Smooth muscle cell (in vitro differentiated cells): ENCODE measurements at regions not wholly inside any gene's neighbourhood (a gene's known extent, or its start where the extent isn't known, plus 50 kb on each side); places are given as distances from the start of the nearest gene placed in this dataset.
A peak's percentile ranks its signal among the peaks of the same experiment; 100 is the strongest.

Experiments
- DNase-seq: peaks from one replicate; lab custom pipeline; 2025; ENCODE audit not compliant: unreplicated experiment; lab: John Stamatoyannopoulos, UW
- H2AFZ ChIP-seq: fragments of 200-600 bp; sonication (generic); 2 replicates; pipeline ENCODE4 v1.6.0; 2016; ENCODE audit warnings: antibody characterized with exemption, low read depth, mild to moderate bottlenecking
- H3F3A ChIP-seq: fragments of 200-600 bp; sonication (generic); 2 replicates; pipeline ENCODE4 v1.6.0; 2017; ENCODE audit warnings: antibody characterized with exemption, low read depth
- H3K27ac ChIP-seq: fragments of 200-600 bp; sonication (generic); 2 replicates; pipeline ENCODE4 v1.5.1; 2016; ENCODE audit warnings: low read depth, mild to moderate bottlenecking
- H3K27me3 ChIP-seq: fragments of 200-600 bp; sonication (generic); 2 replicates; pipeline ENCODE4 v1.6.1; 2016; ENCODE audit warnings: low read depth, mild to moderate bottlenecking
- H3K36me3 ChIP-seq: fragments of 200-600 bp; sonication (generic); 2 replicates; pipeline ENCODE4 v1.5.1; 2016; ENCODE audit warnings: low read depth
- H3K4me1 ChIP-seq: fragments of 200-600 bp; sonication (generic); 2 replicates; pipeline ENCODE4 v1.5.1; 2016; ENCODE audit warnings: low read depth
- H3K4me2 ChIP-seq: fragments of 200-600 bp; sonication (generic); 2 replicates; pipeline ENCODE4 v1.6.0; 2016; ENCODE audit warnings: mild to moderate bottlenecking
- H3K4me3 ChIP-seq: fragments of 200-600 bp; sonication (generic); 2 replicates; pipeline ENCODE4 v1.5.1; 2016; ENCODE audit warnings: mild to moderate bottlenecking
- H3K79me2 ChIP-seq: fragments of 200-600 bp; sonication (generic); 2 replicates; pipeline ENCODE4 v1.6.0; 2016; ENCODE audit warnings: low read depth, mild to moderate bottlenecking
- H3K9ac ChIP-seq: fragments of 200-600 bp; sonication (generic); 2 replicates; pipeline ENCODE4 v1.6.0; 2016; ENCODE audit warnings: low read depth
- H3K9me3 ChIP-seq: fragments of 200-600 bp; sonication (generic); replicated peaks from 2 replicates; pipeline ENCODE4 v1.5.1; 2016; ENCODE audit warnings: low read depth
- H4K20me1 ChIP-seq: fragments of 200-600 bp; sonication (generic); 2 replicates; pipeline ENCODE4 v1.6.0; 2016; ENCODE audit warnings: low read depth
- CTCF ChIP-seq: fragments of 200-600 bp; sonication (generic); IDR thresholded peaks from 2 replicates; pipeline ENCODE4 v1.5.1; 2017; ENCODE audit warnings: borderline replicate concordance, mild to moderate bottlenecking, antibody characterized with exemption; ENCODE audit not compliant: insufficient read depth, poor library complexity, severe bottlenecking
- WGBS: methylation state at CpG from one replicate; pipeline ENCODE4 v1.1.7; 2016; ENCODE audit warnings: low lambda C conversion rate; 5-methylcytosine and 5-hydroxymethylcytosine counted together

DNA sequence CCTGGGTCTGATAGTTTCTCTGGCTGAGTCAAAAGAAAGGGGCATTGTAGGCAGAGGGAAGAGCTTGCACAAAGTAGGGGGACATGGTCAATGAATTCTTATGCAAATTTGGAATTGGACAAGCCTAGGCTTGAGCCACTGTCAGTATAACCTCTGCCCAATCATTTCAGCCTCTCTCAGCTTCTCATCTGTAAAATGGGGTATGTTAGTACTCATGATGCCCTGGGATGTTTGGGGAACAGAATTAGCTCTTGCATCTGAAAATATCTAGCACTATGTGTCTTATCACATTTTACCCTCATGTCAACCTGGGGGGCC lies 148.6 kb downstream of the DHX35 start:
- no peak for TF ChIP-seq CTCF
- H3K4me2 ChIP-seq, result no peak overlapping the region
- no peak overlapping the region for H3K9ac ChIP-seq
- no peak for DNase-seq
- peaks cover 11% of the 10 kb centered on the region for H3K4me1 ChIP-seq
- no peaks in the 10 kb centered on the region for H3K79me2 ChIP-seq
- H3K36me3 ChIP-seq, result no peaks in the 10 kb centered on the region
- no peak overlapping the region for H3K27ac ChIP-seq
- no peak overlapping the region for H3K4me3 ChIP-seq
- H3K9me3 ChIP-seq, result no peaks in the 10 kb centered on the region
- peaks cover 12% of the 10 kb centered on the region for H3K27me3 ChIP-seq
- H4K20me1 ChIP-seq, result no peaks in the 10 kb centered on the region
- no peaks in the 10 kb centered on the region for H3F3A ChIP-seq
- H2AFZ ChIP-seq, result no peak overlapping the region

- WGBS, result 66% methylated on average over 10 of the region's 10 CpGs
- no peak for TF ChIP-seq CTCF
- Histone ChIP-seq H3K9me3 (no peaks in the 10 kb centered on the region), H3K4me2 (no peak overlapping the region), H3K4me3 (no peak overlapping the region), H3K9ac (no peak overlapping the region), H4K20me1 (no peaks in the 10 kb centered on the region), H2AFZ (no peak overlapping the region), H3K79me2 (no peaks in the 10 kb centered on the region), H3K27ac (no peak overlapping the region), H3K36me3 (no peaks in the 10 kb centered on the region), H3K4me1 (peaks cover 11% of the 10 kb centered on the region), H3F3A (no peaks in the 10 kb centered on the region), H3K27me3 (peaks cover 12% of the 10 kb centered on the region)
- DNase-seq, result no peak
Observed at GRCh38 chr20:39109933-39110818, 148.0 kb downstream of the DHX35 start.

GRCh38 chr20:39108746-39109145 lies 146.6 kb downstream of the DHX35 start:
- Histone ChIP-seq H3K9ac (no peak overlapping the region), H3K4me3 (no peak overlapping the region), H2AFZ (no peak overlapping the region), H3K9me3 (no peaks in the 10 kb centered on the region), H3K79me2 (no peaks in the 10 kb centered on the region), H3F3A (no peaks in the 10 kb centered on the region), H3K36me3 (no peaks in the 10 kb centered on the region), H3K4me2 (peak overlapping the region; percentile 16), H3K27me3 (peaks cover 16% of the 10 kb centered on the region), H3K27ac (no peak overlapping the region), H4K20me1 (no peaks in the 10 kb centered on the region), H3K4me1 (peaks cover 11% of the 10 kb centered on the region)
- WGBS, result 57% methylated on average over 5 of the region's 5 CpGs
- no peak for TF ChIP-seq CTCF
- no peak for DNase-seq

DNA sequence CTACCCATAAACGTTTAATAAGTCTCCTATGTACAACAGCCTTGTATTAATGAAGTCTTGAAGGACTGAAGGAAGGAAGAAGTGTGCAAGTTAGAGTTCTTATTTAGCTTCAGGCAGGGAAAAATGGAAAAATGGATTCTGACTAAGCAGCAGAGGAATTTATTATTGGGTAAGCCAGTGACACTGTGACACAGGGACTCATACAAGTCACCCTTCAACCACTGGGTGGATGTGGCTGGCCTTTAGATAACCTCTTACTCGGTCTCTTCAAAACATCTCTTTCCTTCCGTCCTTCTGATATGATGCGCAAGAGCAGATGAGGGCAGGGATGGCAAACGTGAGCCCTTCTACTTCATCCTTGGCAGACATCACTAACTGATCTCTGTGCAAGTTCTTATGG lies 145.6 kb downstream of the DHX35 start:
- no peak overlapping the region for H3K9ac ChIP-seq

More for the DNA sequence above, 145.6 kb downstream of the DHX35 start:
- no peaks in the 10 kb centered on the region for H3K79me2 ChIP-seq
- H3K27ac ChIP-seq, result no peak overlapping the region
- no peak for DNase-seq
- H3F3A ChIP-seq, result no peaks in the 10 kb centered on the region
- H3K4me2 ChIP-seq, result peak overlapping the region; percentile 11
- H3K36me3 ChIP-seq, result no peaks in the 10 kb centered on the region
- H2AFZ ChIP-seq, result no peak overlapping the region
- no peak overlapping the region for H3K4me3 ChIP-seq
- no peaks in the 10 kb centered on the region for H3K9me3 ChIP-seq
- no peak for TF ChIP-seq CTCF
- 44% methylated on average over 5 of the region's 5 CpGs for whole genome bisulfite sequencing
- no peaks in the 10 kb centered on the region for H4K20me1 ChIP-seq
- peaks cover 16% of the 10 kb centered on the region for H3K27me3 ChIP-seq
- peaks cover 11% of the 10 kb centered on the region for H3K4me1 ChIP-seq
